ENCODE measurements at regions not wholly inside any gene's neighbourhood (a gene's known extent, or its start where the extent isn't known, plus 50 kb on each side); places are given as distances from the start of the nearest gene placed in this dataset.
A peak's percentile ranks its signal among the peaks of the same experiment; 100 is the strongest.

- Histone ChIP-seq H3K4me1 (peaks cover 0 to 9% (median 0%) of the 10 kb centered on the region in 3 donors), H3K27me3 (peaks cover 35% of the 10 kb centered on the region), H3K9me3 (peaks cover 0 to 4% (median 0%) of the 10 kb centered on the region in 3 donors), H3K4me3 (no peak overlapping the region), H3K36me3 (no peaks in the 10 kb centered on the region), H3K27ac (no peak overlapping the region)
- TF ChIP-seq POLR2A (IDR thresholded peaks at IDR 0.05) (no peak), CTCF (IDR thresholded peaks at IDR 0.05) (no peak), EP300 (IDR thresholded peaks at IDR 0.05) (no peak), POLR2AphosphoS5 (IDR thresholded peaks at IDR 0.05) (no peak)
- no peak for ATAC-seq
- 0 to 63% methylated on average over 1 to 2 of the region's 3 CpGs for WGBS, 2 donors (ENCODE audit: low coverage in 1 of 2)
Measured at GRCh38 chr11:31872076-31872443, 60.9 kb upstream of the PAX6 start.

GRCh38 chr11:31871310-31872075 lies 60.4 kb upstream of the PAX6 start:
- TF ChIP-seq POLR2A (IDR thresholded peaks at IDR 0.05) (no peak), CTCF (IDR thresholded peaks at IDR 0.05) (no peak)
- WGBS, 2 donors (ENCODE audit: low coverage in 1 of 2), result 56 to 60% methylated on average over 1 to 4 of the region's 10 CpGs
- H3K4me3 ChIP-seq, result no peak overlapping the region
- peaks cover 34% of the 10 kb centered on the region for H3K27me3 ChIP-seq
- H3K27ac ChIP-seq, result no peak overlapping the region
- ATAC-seq, result peak; percentile 13
- no peaks in the 10 kb centered on the region for H3K36me3 ChIP-seq
- peaks cover 0 to 9% (median 0%) of the 10 kb centered on the region in 3 donors for H3K4me1 ChIP-seq
- peaks cover 0 to 9% (median 0%) of the 10 kb centered on the region in 3 donors for H3K9me3 ChIP-seq

GRCh38 chr11:31870609-31871309 lies 59.6 kb upstream of the PAX6 start:
- Histone ChIP-seq H3K27me3 (peaks cover 28% of the 10 kb centered on the region), H3K27ac (no peak overlapping the region), H3K9me3 (peaks cover 0 to 9% (median 0%) of the 10 kb centered on the region in 3 donors), H3K4me1 (peaks cover 0 to 9% (median 0%) of the 10 kb centered on the region in 3 donors), H3K36me3 (no peaks in the 10 kb centered on the region), H3K4me3 (no peak overlapping the region)
- peak; percentile 36 for ATAC-seq
- TF ChIP-seq CTCF (IDR thresholded peaks at IDR 0.05) (peak in 3 of 4 experiments; percentile 18 to 66 (median 21)), POLR2A (IDR thresholded peaks at IDR 0.05) (no peak)
- 40 to 81% methylated on average over 2 to 3 of the region's 13 CpGs for WGBS, 2 donors (ENCODE audit: low coverage in 1 of 2)

- H3K4me3 ChIP-seq, result no peak overlapping the region
- H3K27me3 ChIP-seq, result peaks cover 29% of the 10 kb centered on the region
- peaks cover 0 to 9% (median 0%) of the 10 kb centered on the region in 3 donors for H3K4me1 ChIP-seq
- H3K9me3 ChIP-seq, result peaks cover 0 to 9% (median 0%) of the 10 kb centered on the region in 3 donors
- ATAC-seq, result no peak
- no peak for TF ChIP-seq CTCF (IDR thresholded peaks at IDR 0.05)
- TF ChIP-seq POLR2AphosphoS5 (IDR thresholded peaks at IDR 0.05), result no peak
- no peak for TF ChIP-seq POLR2A (IDR thresholded peaks at IDR 0.05)
- TF ChIP-seq EP300 (IDR thresholded peaks at IDR 0.05), result no peak
- H3K36me3 ChIP-seq, result no peaks in the 10 kb centered on the region
- H3K27ac ChIP-seq, result no peak overlapping the region
- WGBS, 2 donors (ENCODE audit: low coverage in 1 of 2), result 94 to 96% methylated on average over 3 to 5 of the region's 5 CpGs
Measured at GRCh38 chr11:31869986-31870385, 58.9 kb upstream of the PAX6 start.
